CD14-positive monocyte (primary cell): ENCODE measurements at regions not wholly inside any gene's neighbourhood (a gene's known extent, or its start where the extent isn't known, plus 50 kb on each side); places are given as distances from the start of the nearest gene placed in this dataset.

ENCODE experiments used
- DNase-seq, 3 donors: peaks; one replicate each; pipeline ENCODE4 v3.0.0-alpha.2; 2011 to 2022
- H2AFZ ChIP-seq: 2 replicates; pipeline ENCODE4 v1.6.0; 2012; ENCODE audit warnings: mild to moderate bottlenecking, low read depth, low read length, inconsistent platforms; ENCODE audit not compliant: insufficient read depth, poor library complexity, severe bottlenecking
- H3K27ac ChIP-seq, 2 donors: 1 replicate in 1 of 2; 2 replicates in 1 of 2; pipeline ENCODE4 v1.5.1; 2012 to 2013; ENCODE audit warnings: low read length in 2 of 2, control low read depth in 1 of 2, inconsistent platforms in 1 of 2, low read depth in 1 of 2, mild to moderate bottlenecking in 1 of 2
- H3K27me3 ChIP-seq, 2 donors: one replicate each; pipeline versions ENCODE4 v1.6.0 to v1.6.1; 2011 to 2013; ENCODE audit warnings: low read length in 2 of 2; ENCODE audit not compliant: control insufficient read depth in 2 of 2, insufficient read depth in 2 of 2
- H3K36me3 ChIP-seq, 2 donors: replicated peaks in 1 of 2; 1 replicate in 1 of 2; 2 replicates in 1 of 2; pipeline versions ENCODE4 v1.5.1 to v1.6.1; 2012 to 2013; ENCODE audit warnings: low read length in 2 of 2, control low read depth in 1 of 2, inconsistent platforms in 1 of 2, mild to moderate bottlenecking in 1 of 2; ENCODE audit not compliant: insufficient read depth in 2 of 2, control insufficient read depth in 1 of 2
- H3K4me1 ChIP-seq, 2 donors: 1 replicate in 1 of 2; 2 replicates in 1 of 2; pipeline versions ENCODE4 v1.5.1 to v1.6.1; 2012 to 2013; ENCODE audit warnings: low read length in 2 of 2, control low read depth in 1 of 2, inconsistent platforms in 1 of 2, mild to moderate bottlenecking in 1 of 2, moderate library complexity in 1 of 2; ENCODE audit not compliant: insufficient read depth in 2 of 2, control insufficient read depth in 1 of 2
- H3K4me2 ChIP-seq: replicated peaks from 2 replicates; pipeline ENCODE3; 2012; ENCODE audit warnings: low read length, moderate library complexity, mild to moderate bottlenecking; ENCODE audit not compliant: poor library complexity, severe bottlenecking; ENCODE audit errors: extremely low read depth
- H3K4me3 ChIP-seq, 3 experiments: fragments of 200-600 bp in 1 of 3; sonication (generic) in 1 of 3; replicated peaks in 1 of 3; 1 replicate in 2 of 3; 2 replicates in 1 of 3; pipeline ENCODE4 v1.5.1; 2011 to 2013; ENCODE audit warnings: low read length in 3 of 3, mild to moderate bottlenecking in 3 of 3, control low read depth in 2 of 3, low read depth in 2 of 3, inconsistent platforms in 1 of 3, moderate library complexity in 1 of 3
- H3K79me2 ChIP-seq: 2 replicates; pipeline ENCODE4 v1.6.0; 2012; ENCODE audit warnings: mild to moderate bottlenecking, control low read depth, inconsistent platforms, low read length, moderate library complexity; ENCODE audit not compliant: insufficient read depth
- H3K9ac ChIP-seq: 2 replicates; pipeline ENCODE4 v1.6.0; 2017; ENCODE audit warnings: low read length, mild to moderate bottlenecking; ENCODE audit not compliant: insufficient read depth, poor library complexity, severe bottlenecking
- H3K9me3 ChIP-seq, 2 donors: replicated peaks in 1 of 2; 1 replicate in 1 of 2; 2 replicates in 1 of 2; pipeline versions ENCODE4 v1.5.1 to v1.6.1; 2012 to 2013; ENCODE audit warnings: low read length in 2 of 2, control low read depth in 1 of 2; ENCODE audit not compliant: control insufficient read depth in 1 of 2, insufficient read depth in 1 of 2
- H4K20me1 ChIP-seq: 2 replicates; pipeline ENCODE4 v1.6.0; 2012; ENCODE audit warnings: mild to moderate bottlenecking, low read length, control low read depth, moderate library complexity; ENCODE audit not compliant: insufficient read depth
- H3K27ac Mint-ChIP-seq, 7 donors: one replicate each; pipeline ENCODE4 v1.8.0; 2020; ENCODE audit warnings: mild to moderate bottlenecking in 7 of 7, mixed read lengths in 7 of 7, moderate library complexity in 6 of 7, inconsistent platforms in 2 of 7
- H3K27me3 Mint-ChIP-seq, 3 donors: one replicate each; pipeline ENCODE4 v1.8.0; 2021 to 2022; ENCODE audit warnings: low read depth in 3 of 3, mild to moderate bottlenecking in 3 of 3, mixed read lengths in 3 of 3, moderate library complexity in 3 of 3, inconsistent platforms in 1 of 3
- H3K36me3 Mint-ChIP-seq, 2 donors: one replicate each; pipeline ENCODE4 v1.8.0; 2020; ENCODE audit warnings: mixed read lengths in 2 of 2, inconsistent platforms in 1 of 2, mild to moderate bottlenecking in 1 of 2
- H3K4me1 Mint-ChIP-seq: one replicate; pipeline ENCODE4 v1.8.0; 2020; ENCODE audit warnings: mild to moderate bottlenecking, mixed read lengths
- H3K4me3 Mint-ChIP-seq, 2 donors: one replicate each; pipeline ENCODE4 v1.8.0; 2020; ENCODE audit warnings: mild to moderate bottlenecking in 2 of 2, mixed read lengths in 2 of 2, moderate library complexity in 1 of 2
- H3K9me3 Mint-ChIP-seq, 7 donors: one replicate each; pipeline ENCODE4 v1.8.0; 2020 to 2022; ENCODE audit warnings: mixed read lengths in 7 of 7, mild to moderate bottlenecking in 6 of 7, moderate library complexity in 6 of 7, inconsistent platforms in 2 of 7
- CTCF ChIP-seq: fragments of 200-600 bp; IDR thresholded peaks from one replicate; pipeline ENCODE4 v1.8.0; 2022; ENCODE audit warnings: antibody characterized with exemption, mild to moderate bottlenecking
- WGBS: methylation state at CpG from one replicate; pipeline ENCODE4 v1.1.5; 2013; ENCODE audit warnings: missing lambda C conversion rate; ENCODE audit not compliant: insufficient coverage; 5-methylcytosine and 5-hydroxymethylcytosine counted together
- intact Hi-C, 2 donors: fragments of 100-400 bp; cut with micrococcal nuclease; formaldehyde crosslinking; loops; one replicate each; pipeline versions ENCODE4 v1.15.0 to v1.15.1; 2023

GRCh38 chr17:77585142-77585860 is 373.2 kb upstream of the TNRC6C start:
- Histone ChIP-seq H3K27ac (no peak overlapping the region), H3K4me1 (peaks cover 6 to 8% of the 10 kb centered on the region in 2 donors)
- no peak for TF ChIP-seq CTCF

GRCh38 chr17:77590951-77591735 is 367.4 kb upstream of the TNRC6C start:
- intact Hi-C loops, result no loop called here
- no peaks in the 10 kb centered on the region for H3K36me3 ChIP-seq
- WGBS, result 82% methylated on average over 13 of the region's 16 CpGs
- Mint-ChIP-seq H3K4me3 (no peak overlapping the region), H3K36me3 (no peaks in the 10 kb centered on the region), H3K27me3 (peaks cover 0 to 4% (median 3%) of the 10 kb centered on the region in 3 donors), H3K4me1 (no peaks in the 10 kb centered on the region), H3K27ac (no peak overlapping the region), H3K9me3 (peaks cover 7 to 13% (median 11%) of the 10 kb centered on the region in 7 donors)
- H4K20me1 ChIP-seq, result no peaks in the 10 kb centered on the region
- no peak overlapping the region for H2AFZ ChIP-seq
- H3K79me2 ChIP-seq, result no peaks in the 10 kb centered on the region
- TF ChIP-seq CTCF, result no peak
- DNase-seq, result no peak
- no peaks in the 10 kb centered on the region for H3K9me3 ChIP-seq
- H3K27ac ChIP-seq, result no peak overlapping the region
- no peaks in the 10 kb centered on the region for H3K27me3 ChIP-seq
- no peak overlapping the region for H3K9ac ChIP-seq
- H3K4me2 ChIP-seq, result no peak overlapping the region
- no peaks in the 10 kb centered on the region for H3K4me1 ChIP-seq
- no peak overlapping the region for H3K4me3 ChIP-seq

More at GRCh38 chr17:77585142-77585860, 373.2 kb upstream of the TNRC6C start:
- H3K27me3 ChIP-seq, result no peaks in the 10 kb centered on the region
- peaks cover 8% of the 10 kb centered on the region for H3K4me1 Mint-ChIP-seq
- H3K79me2 ChIP-seq, result no peaks in the 10 kb centered on the region
- H3K9ac ChIP-seq, result no peak overlapping the region
- H4K20me1 ChIP-seq, result no peaks in the 10 kb centered on the region
- no peak for DNase-seq
- intact Hi-C loops, result no loop called here
- no peak overlapping the region for H3K4me2 ChIP-seq
- H3K9me3 Mint-ChIP-seq, result peaks cover 7 to 14% (median 11%) of the 10 kb centered on the region in 7 donors
- no CpG with 5 or more reads among the region's 9 CpGs for WGBS
- H3K27me3 Mint-ChIP-seq, result peaks cover 1 to 2% (median 2%) of the 10 kb centered on the region in 3 donors
- no peak overlapping the region for H3K4me3 ChIP-seq
- H3K36me3 ChIP-seq, result no peaks in the 10 kb centered on the region
- H2AFZ ChIP-seq, result no peak overlapping the region
- no peaks in the 10 kb centered on the region for H3K36me3 Mint-ChIP-seq
- H3K4me3 Mint-ChIP-seq, result no peak overlapping the region
- no peak overlapping the region for H3K27ac Mint-ChIP-seq
- no peaks in the 10 kb centered on the region for H3K9me3 ChIP-seq
